SW480 (cell line): ENCODE measurements at regions not wholly inside any gene's neighbourhood (a gene's known extent, or its start where the extent isn't known, plus 50 kb on each side); places are given as distances from the start of the nearest gene placed in this dataset.
"Not testable (repeated sequence)": the region's sequence is repeated elsewhere in the genome, so short reads cannot be mapped to it uniquely, and the experiment has no call there.

Experiments used
- DNase-seq: peaks from one replicate; pipeline ENCODE4 v3.0.0-alpha.2; 2016; ENCODE audit warnings: low spot score

- DNase-seq = no peak
Measured at GRCh38 chrX:125089761-125090445, 229.8 kb upstream of the TEX13C start.

GRCh38 chrX:125093852-125094251 is 225.8 kb upstream of the TEX13C start:
- DNase-seq = no peak

GRCh38 chrX:125094901-125095300 is 224.8 kb upstream of the TEX13C start:
- no peak for DNase-seq

GRCh38 chrX:125096469-125096868 is 223.2 kb upstream of the TEX13C start:
- no peak for DNase-seq

GRCh38 chrX:125096870-125097269 is 222.8 kb upstream of the TEX13C start:
- no peak for DNase-seq

- DNase-seq = no peak
Measured at GRCh38 chrX:125101971-125102755, 217.5 kb upstream of the TEX13C start.

- DNase-seq = no peak
Measured at GRCh38 chrX:125103693-125104092, 216.0 kb upstream of the TEX13C start.

- no peak for DNase-seq
Measured at GRCh38 chrX:125108921-125109320, 210.8 kb upstream of the TEX13C start.

- DNase-seq = peak; percentile 37
Measured at GRCh38 chrX:125131164-125131563, 188.5 kb upstream of the TEX13C start.

GRCh38 chrX:125132274-125132673 is 187.4 kb upstream of the TEX13C start:
- peak; percentile 11 for DNase-seq

- no peak for DNase-seq
Measured at GRCh38 chrX:125137521-125137920, 182.2 kb upstream of the TEX13C start.

GRCh38 chrX:125150231-125150630 is 169.4 kb upstream of the TEX13C start:
- DNase-seq = no peak

- DNase-seq = no peak
Measured at GRCh38 chrX:125151146-125151545, 168.5 kb upstream of the TEX13C start.

- no peak for DNase-seq
Measured at GRCh38 chrX:125152011-125152410, 167.7 kb upstream of the TEX13C start.

- no peak for DNase-seq
Measured at GRCh38 chrX:125153621-125154020, 166.1 kb upstream of the TEX13C start.

- not testable (repeated sequence) for DNase-seq
Measured at GRCh38 chrX:125154288-125155257, 165.1 kb upstream of the TEX13C start.

GRCh38 chrX:125155296-125156033 is 164.2 kb upstream of the TEX13C start:
- DNase-seq = not testable (repeated sequence)

- no peak for DNase-seq
Measured at GRCh38 chrX:125170459-125170858, 149.2 kb upstream of the TEX13C start.

- no peak for DNase-seq
Measured at GRCh38 chrX:125172531-125172930, 147.1 kb upstream of the TEX13C start.

GRCh38 chrX:125175991-125176584 is 143.6 kb upstream of the TEX13C start:
- DNase-seq = no peak

GRCh38 chrX:125193921-125194320 is 125.8 kb upstream of the TEX13C start:
- no peak for DNase-seq
